Smooth muscle cell (in vitro differentiated cells): ENCODE measurements at regions not wholly inside any gene's neighbourhood (a gene's known extent, or its start where the extent isn't known, plus 50 kb on each side); places are given as distances from the start of the nearest gene placed in this dataset.
A peak's percentile ranks its signal among the peaks of the same experiment; 100 is the strongest.

ENCODE experiments used
- DNase-seq: peaks from one replicate; lab custom pipeline; 2025; ENCODE audit not compliant: unreplicated experiment; lab: John Stamatoyannopoulos, UW
- H2AFZ ChIP-seq: fragments of 200-600 bp; sonication (generic); 2 replicates; pipeline ENCODE4 v1.6.0; 2016; ENCODE audit warnings: antibody characterized with exemption, low read depth, mild to moderate bottlenecking
- H3F3A ChIP-seq: fragments of 200-600 bp; sonication (generic); 2 replicates; pipeline ENCODE4 v1.6.0; 2017; ENCODE audit warnings: antibody characterized with exemption, low read depth
- H3K27ac ChIP-seq: fragments of 200-600 bp; sonication (generic); 2 replicates; pipeline ENCODE4 v1.5.1; 2016; ENCODE audit warnings: low read depth, mild to moderate bottlenecking
- H3K27me3 ChIP-seq: fragments of 200-600 bp; sonication (generic); 2 replicates; pipeline ENCODE4 v1.6.1; 2016; ENCODE audit warnings: low read depth, mild to moderate bottlenecking
- H3K36me3 ChIP-seq: fragments of 200-600 bp; sonication (generic); 2 replicates; pipeline ENCODE4 v1.5.1; 2016; ENCODE audit warnings: low read depth
- H3K4me1 ChIP-seq: fragments of 200-600 bp; sonication (generic); 2 replicates; pipeline ENCODE4 v1.5.1; 2016; ENCODE audit warnings: low read depth
- H3K4me2 ChIP-seq: fragments of 200-600 bp; sonication (generic); 2 replicates; pipeline ENCODE4 v1.6.0; 2016; ENCODE audit warnings: mild to moderate bottlenecking
- H3K4me3 ChIP-seq: fragments of 200-600 bp; sonication (generic); 2 replicates; pipeline ENCODE4 v1.5.1; 2016; ENCODE audit warnings: mild to moderate bottlenecking
- H3K79me2 ChIP-seq: fragments of 200-600 bp; sonication (generic); 2 replicates; pipeline ENCODE4 v1.6.0; 2016; ENCODE audit warnings: low read depth, mild to moderate bottlenecking
- H3K9ac ChIP-seq: fragments of 200-600 bp; sonication (generic); 2 replicates; pipeline ENCODE4 v1.6.0; 2016; ENCODE audit warnings: low read depth
- H3K9me3 ChIP-seq: fragments of 200-600 bp; sonication (generic); replicated peaks from 2 replicates; pipeline ENCODE4 v1.5.1; 2016; ENCODE audit warnings: low read depth
- H4K20me1 ChIP-seq: fragments of 200-600 bp; sonication (generic); 2 replicates; pipeline ENCODE4 v1.6.0; 2016; ENCODE audit warnings: low read depth
- CTCF ChIP-seq: fragments of 200-600 bp; sonication (generic); IDR thresholded peaks from 2 replicates; pipeline ENCODE4 v1.5.1; 2017; ENCODE audit warnings: borderline replicate concordance, mild to moderate bottlenecking, antibody characterized with exemption; ENCODE audit not compliant: insufficient read depth, poor library complexity, severe bottlenecking
- WGBS: methylation state at CpG from one replicate; pipeline ENCODE4 v1.1.7; 2016; ENCODE audit warnings: low lambda C conversion rate; 5-methylcytosine and 5-hydroxymethylcytosine counted together

GRCh38 chr18:25950321-25950720 lies 140.1 kb downstream of the SS18 start:
- no peaks in the 10 kb centered on the region for H4K20me1 ChIP-seq
- no peaks in the 10 kb centered on the region for H3K79me2 ChIP-seq
- WGBS, result 100% methylated on average over 2 of the region's 2 CpGs
- no peak for DNase-seq
- H3K27ac ChIP-seq, result no peak overlapping the region
- H3K4me3 ChIP-seq, result no peak overlapping the region
- no peaks in the 10 kb centered on the region for H3K36me3 ChIP-seq
- no peak for TF ChIP-seq CTCF
- no peaks in the 10 kb centered on the region for H3F3A ChIP-seq
- no peak overlapping the region for H3K9ac ChIP-seq
- no peak overlapping the region for H3K4me2 ChIP-seq
- H3K9me3 ChIP-seq, result no peaks in the 10 kb centered on the region
- H2AFZ ChIP-seq, result no peak overlapping the region
- no peaks in the 10 kb centered on the region for H3K27me3 ChIP-seq
- no peaks in the 10 kb centered on the region for H3K4me1 ChIP-seq

- H3K4me1 ChIP-seq, result no peaks in the 10 kb centered on the region
- H3K9ac ChIP-seq, result no peak overlapping the region
- no peak for DNase-seq
- TF ChIP-seq CTCF, result no peak
- H3K9me3 ChIP-seq, result no peaks in the 10 kb centered on the region
- no peak overlapping the region for H3K27ac ChIP-seq
- 88% methylated on average over 1 of the region's 1 CpG for WGBS
- H3K4me2 ChIP-seq, result no peak overlapping the region
- H3K36me3 ChIP-seq, result no peaks in the 10 kb centered on the region
- no peaks in the 10 kb centered on the region for H3F3A ChIP-seq
- H3K79me2 ChIP-seq, result no peaks in the 10 kb centered on the region
- no peak overlapping the region for H3K4me3 ChIP-seq
- no peaks in the 10 kb centered on the region for H3K27me3 ChIP-seq
- no peak overlapping the region for H2AFZ ChIP-seq
- no peaks in the 10 kb centered on the region for H4K20me1 ChIP-seq
These were observed 143.9 kb downstream of the SS18 start for GRCh38 chr18:25946540-25946939.

GRCh38 chr18:25935356-25935755 lies 155.1 kb downstream of the SS18 start:
- no peak for DNase-seq
- Histone ChIP-seq H3K4me2 (no peak overlapping the region), H2AFZ (no peak overlapping the region), H3K9me3 (no peaks in the 10 kb centered on the region), H3K9ac (no peak overlapping the region), H3K27me3 (no peaks in the 10 kb centered on the region), H3K27ac (no peak overlapping the region), H3K79me2 (no peaks in the 10 kb centered on the region), H3K36me3 (peaks cover 4% of the 10 kb centered on the region), H4K20me1 (no peaks in the 10 kb centered on the region), H3K4me3 (no peak overlapping the region), H3F3A (no peaks in the 10 kb centered on the region), H3K4me1 (no peaks in the 10 kb centered on the region)
- whole genome bisulfite sequencing, result 68% methylated on average over 1 of the region's 1 CpG
- no peak for TF ChIP-seq CTCF

- Histone ChIP-seq H4K20me1 (no peaks in the 10 kb centered on the region), H3K4me3 (no peak overlapping the region), H2AFZ (peak overlapping the region; percentile 84), H3K4me1 (no peaks in the 10 kb centered on the region), H3K36me3 (no peaks in the 10 kb centered on the region), H3K4me2 (no peak overlapping the region), H3K9me3 (no peaks in the 10 kb centered on the region), H3K27ac (no peak overlapping the region), H3K79me2 (no peaks in the 10 kb centered on the region), H3K9ac (no peak overlapping the region), H3K27me3 (no peaks in the 10 kb centered on the region), H3F3A (no peaks in the 10 kb centered on the region)
- no peak for DNase-seq
- TF ChIP-seq CTCF, result no peak
- whole genome bisulfite sequencing, result 92% methylated on average over 1 of the region's 1 CpG
These were observed 159.3 kb downstream of the SS18 start for GRCh38 chr18:25931126-25931525.
